HG03097 (cell line): ENCODE measurements at regions not wholly inside any gene's neighbourhood (a gene's known extent, or its start where the extent isn't known, plus 50 kb on each side); places are given as distances from the start of the nearest gene placed in this dataset.

Experiments used
- ATAC-seq: cut with Tn5 transposase; IDR thresholded peaks from one replicate; pipeline ENCODE4 v1.9.1; 2021; ENCODE audit not compliant: unreplicated experiment, low FRiP score

DNA sequence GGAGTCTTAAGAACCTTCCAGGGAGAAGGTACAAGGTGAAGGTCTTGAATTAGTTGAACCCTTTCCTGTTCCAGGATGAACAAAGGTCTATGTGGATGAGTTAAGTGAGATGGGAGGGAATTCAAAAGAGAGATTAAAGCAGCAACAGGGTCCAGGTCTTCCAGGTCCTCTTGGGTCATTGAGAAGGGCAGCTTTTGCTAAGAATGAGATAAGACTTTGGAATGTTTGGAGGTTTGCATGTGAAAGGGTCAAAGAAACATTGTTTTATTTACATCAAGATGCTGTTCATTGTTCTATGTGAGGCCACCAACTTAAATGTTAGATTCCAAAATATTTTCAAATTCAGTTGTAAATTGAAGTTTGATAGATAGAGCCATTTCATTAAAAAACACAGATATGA is 463.9 kb downstream of the ANXA1 start:
- no peak for ATAC-seq

- no peak for ATAC-seq
Observed at GRCh38 chr9:73617586-73617985, 465.9 kb downstream of the ANXA1 start.

DNA sequence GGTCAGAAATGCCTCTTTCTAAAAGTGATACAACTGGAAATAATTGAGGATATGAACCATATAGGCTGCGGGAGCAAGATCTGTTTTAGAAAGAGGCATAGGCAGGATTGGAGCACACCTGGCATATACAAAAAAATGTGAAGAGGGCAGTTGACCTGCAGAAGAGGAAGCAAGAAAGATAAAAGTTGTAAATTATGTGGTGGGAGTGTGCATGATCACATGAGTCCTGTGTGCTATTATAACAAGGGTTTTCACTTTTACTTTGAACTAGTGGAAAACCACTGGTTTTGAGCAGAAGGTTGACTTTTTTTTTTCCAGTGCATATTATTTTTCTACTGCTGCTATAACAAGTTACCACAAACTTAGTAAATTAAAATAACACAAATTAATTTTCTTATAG is 489.3 kb downstream of the ANXA1 start:
- no peak for ATAC-seq

DNA sequence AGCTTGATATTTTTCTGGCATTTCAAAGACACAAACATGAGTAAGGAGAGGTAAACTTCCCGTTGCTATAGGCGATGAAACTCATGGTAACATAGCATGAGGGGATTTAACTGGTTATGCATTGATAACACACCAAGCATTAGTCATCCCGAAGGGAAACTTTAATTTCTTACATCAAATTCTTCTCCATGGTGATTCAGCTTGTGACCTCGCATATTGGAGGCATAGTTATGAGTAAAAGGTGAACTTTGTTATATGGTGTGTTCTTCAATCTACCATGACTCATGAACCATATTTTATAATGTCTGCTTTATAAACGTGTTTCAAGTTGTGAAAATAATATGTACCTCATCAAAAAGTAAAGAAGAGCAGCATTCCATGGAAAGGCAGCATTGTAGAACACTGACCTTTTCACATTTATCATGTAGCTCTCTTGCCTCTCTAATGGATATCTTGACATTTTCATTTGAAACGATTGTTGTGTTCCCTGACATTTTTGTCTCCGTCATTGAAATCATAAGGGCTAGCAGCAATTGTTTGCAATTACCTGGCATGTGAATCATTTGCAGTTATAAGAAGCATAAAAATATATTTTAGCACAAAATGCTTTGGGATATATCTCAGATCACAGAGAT is 491.8 kb downstream of the ANXA1 start:
- ATAC-seq = no peak

DNA sequence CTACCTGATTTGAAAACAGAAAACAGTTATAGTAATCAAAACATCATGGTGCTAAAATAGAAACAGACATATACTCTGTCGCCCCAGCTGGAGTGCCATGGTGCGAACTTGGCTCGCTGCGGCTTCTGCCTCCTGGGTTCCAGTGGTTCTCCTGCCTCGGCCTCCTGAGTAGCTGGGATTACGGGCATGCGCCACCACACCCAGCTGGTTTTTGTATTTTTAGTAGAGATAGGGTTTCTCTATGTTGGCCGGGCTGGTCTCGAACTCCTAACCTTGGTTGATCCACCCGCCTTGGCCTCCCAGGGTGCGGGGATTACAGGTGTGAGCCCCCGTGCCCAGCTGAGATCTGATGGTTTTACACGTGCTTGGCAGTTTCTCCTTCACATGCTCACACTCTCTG is 495.9 kb downstream of the ANXA1 start:
- no peak for ATAC-seq

- ATAC-seq = no peak
Observed at GRCh38 chr9:73649552-73649951, 497.9 kb downstream of the ANXA1 start.

GRCh38 chr9:73655363-73655762 is 503.7 kb downstream of the ANXA1 start:
- no peak for ATAC-seq

- no peak for ATAC-seq
Observed at GRCh38 chr9:73655831-73656230, 504.2 kb downstream of the ANXA1 start.

DNA sequence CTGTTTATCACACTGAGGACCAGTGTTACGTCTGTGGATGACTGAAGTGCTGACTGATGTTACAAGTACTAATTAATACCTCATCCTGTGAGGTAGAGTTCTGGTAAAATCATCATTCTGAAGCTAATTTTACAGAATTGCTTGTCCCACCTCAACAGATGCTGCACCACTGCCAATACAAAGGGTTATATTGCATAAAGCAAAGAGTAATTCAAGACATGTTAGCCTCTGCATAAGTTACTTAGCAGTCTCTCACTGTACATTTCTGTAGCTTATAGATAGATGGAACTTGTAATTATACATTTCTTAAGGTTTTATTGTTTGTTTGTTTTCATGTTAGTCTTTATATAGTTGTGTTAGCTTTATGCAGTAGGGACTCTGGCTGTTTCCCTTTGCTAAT is 513.6 kb downstream of the ANXA1 start:
- ATAC-seq = no peak

GRCh38 chr9:73667749-73668148 is 516.1 kb downstream of the ANXA1 start:
- ATAC-seq = no peak

- no peak for ATAC-seq
Observed at GRCh38 chr9:73680831-73681230, 529.2 kb downstream of the ANXA1 start.

DNA sequence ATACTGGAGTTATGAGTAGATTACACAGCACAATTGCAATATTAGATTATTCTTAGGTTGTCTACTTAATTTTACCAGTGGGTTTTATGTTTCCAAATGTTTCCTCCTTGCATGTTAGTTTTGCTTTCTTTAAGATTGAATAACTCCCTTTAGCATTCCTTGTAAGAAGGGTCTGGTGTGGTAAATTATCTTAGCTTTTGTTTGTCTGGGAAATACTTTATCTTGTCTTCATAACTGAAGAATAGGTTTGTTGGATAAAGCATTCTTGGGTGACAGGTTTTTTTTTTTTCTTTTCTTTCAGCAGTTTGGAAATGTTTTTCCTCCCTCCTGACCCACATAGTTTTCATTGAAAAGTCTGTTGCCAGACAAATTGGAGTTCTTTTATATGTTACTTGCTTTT is 531.1 kb downstream of the ANXA1 start:
- no peak for ATAC-seq

GRCh38 chr9:73683862-73684591 is 532.4 kb downstream of the ANXA1 start:
- ATAC-seq = no peak

- no peak for ATAC-seq
Observed at GRCh38 chr9:73684601-73685000, 532.9 kb downstream of the ANXA1 start.

GRCh38 chr9:73685786-73686185 is 534.1 kb downstream of the ANXA1 start:
- ATAC-seq = no peak

- no peak for ATAC-seq
Observed at GRCh38 chr9:73689051-73689870, 537.6 kb downstream of the ANXA1 start.

DNA sequence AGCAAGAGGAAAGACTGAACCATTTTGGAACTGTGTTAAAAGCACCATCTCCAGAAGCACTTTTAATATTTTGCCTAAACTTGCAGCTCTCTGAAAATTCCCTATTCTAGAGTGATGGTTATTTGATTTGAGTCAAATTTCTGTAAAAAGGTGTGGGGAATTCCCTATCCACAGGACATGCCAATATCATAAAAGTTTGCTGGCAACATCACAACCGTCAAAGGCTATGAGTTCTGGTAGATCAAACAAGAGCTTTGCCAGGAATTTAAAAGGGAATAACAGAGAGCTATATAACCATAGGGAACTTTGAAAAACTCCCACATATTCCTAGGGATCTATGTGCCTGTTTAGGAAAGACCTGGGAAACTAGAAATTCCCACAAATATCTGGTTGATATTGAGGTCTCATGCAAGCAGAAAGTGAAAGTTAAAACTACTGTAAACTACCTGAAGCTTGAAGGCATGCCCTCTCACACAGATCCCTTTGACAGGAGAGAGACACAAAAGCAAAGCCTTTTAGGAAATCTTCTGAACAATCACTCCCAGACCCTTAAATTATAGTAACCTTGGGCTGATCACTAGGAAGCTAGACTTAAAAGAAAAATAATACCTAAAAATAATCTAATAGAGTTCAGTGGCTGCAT is 549.9 kb downstream of the ANXA1 start:
- ATAC-seq = no peak

- no peak for ATAC-seq
Observed at GRCh38 chr9:73714294-73714693, 562.6 kb downstream of the ANXA1 start.

GRCh38 chr9:73715591-73715990 is 563.9 kb downstream of the ANXA1 start:
- ATAC-seq = no peak

GRCh38 chr9:73719660-73720059 is 568.0 kb downstream of the ANXA1 start:
- ATAC-seq = no peak

DNA sequence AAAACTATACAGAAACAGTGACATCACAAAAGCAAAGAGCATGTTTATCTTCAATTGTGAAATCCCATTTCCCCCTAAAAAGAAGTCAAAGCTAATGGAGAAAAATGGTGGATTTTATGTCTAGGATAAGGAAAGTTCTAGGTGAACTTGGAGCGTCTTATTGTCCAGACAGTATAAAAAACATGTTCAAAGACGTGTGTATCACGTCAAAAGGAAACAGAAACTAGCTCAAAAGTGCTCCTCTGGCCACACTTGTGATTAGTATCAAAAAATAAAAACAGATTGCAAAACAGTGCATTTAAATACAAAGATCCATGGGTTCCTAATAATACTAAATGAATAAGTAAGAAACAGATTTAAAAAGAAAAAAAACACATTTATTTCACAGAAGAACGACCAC is 568.9 kb downstream of the ANXA1 start:
- no peak for ATAC-seq
